COLO668 (cell line): ENCODE measurements at regions not wholly inside any gene's neighbourhood (a gene's known extent, or its start where the extent isn't known, plus 50 kb on each side); places are given as distances from the start of the nearest gene placed in this dataset.

Experiments used
- DNase-seq: peaks from one replicate; lab custom pipeline; 2025; ENCODE audit not compliant: unreplicated experiment; lab: John Stamatoyannopoulos, UW

- DNase-seq: no peak
Measured at GRCh38 chr2:81206216-81206615, 901.7 kb upstream of the LRRTM1 start.

- no peak for DNase-seq
Measured at GRCh38 chr2:81196933-81197628, 892.5 kb upstream of the LRRTM1 start.

- no peak for DNase-seq
Measured at GRCh38 chr2:81196383-81196851, 891.9 kb upstream of the LRRTM1 start.

- no peak for DNase-seq
Measured at GRCh38 chr2:81195774-81196382, 891.3 kb upstream of the LRRTM1 start.

GRCh38 chr2:81195017-81195773, 890.6 kb upstream of the LRRTM1 start:
- DNase-seq: no peak

GRCh38 chr2:81194581-81194980, 890.0 kb upstream of the LRRTM1 start:
- DNase-seq: no peak

GRCh38 chr2:81194176-81194575, 889.6 kb upstream of the LRRTM1 start:
- no peak for DNase-seq

- no peak for DNase-seq
Measured at GRCh38 chr2:81181845-81182244, 877.3 kb upstream of the LRRTM1 start.

- DNase-seq: no peak
Measured at GRCh38 chr2:81171447-81171846, 866.9 kb upstream of the LRRTM1 start.

GRCh38 chr2:81163583-81163982, 859.0 kb upstream of the LRRTM1 start:
- DNase-seq: no peak

GRCh38 chr2:81158505-81158904, 854.0 kb upstream of the LRRTM1 start:
- no peak for DNase-seq

- no peak for DNase-seq
Measured at GRCh38 chr2:81148323-81148722, 843.8 kb upstream of the LRRTM1 start.

- no peak for DNase-seq
Measured at GRCh38 chr2:81136296-81136695, 831.7 kb upstream of the LRRTM1 start.

- DNase-seq: no peak
Measured at GRCh38 chr2:81097361-81097760, 792.8 kb upstream of the LRRTM1 start.

GRCh38 chr2:81093031-81093430, 788.5 kb upstream of the LRRTM1 start:
- no peak for DNase-seq

GRCh38 chr2:81087646-81088045, 783.1 kb upstream of the LRRTM1 start:
- DNase-seq: no peak

GRCh38 chr2:81084101-81084500, 779.5 kb upstream of the LRRTM1 start:
- no peak for DNase-seq

GRCh38 chr2:81078631-81079030, 774.1 kb upstream of the LRRTM1 start:
- no peak for DNase-seq

GRCh38 chr2:81078102-81078501, 773.5 kb upstream of the LRRTM1 start:
- DNase-seq: no peak

- no peak for DNase-seq
Measured at GRCh38 chr2:81077396-81077795, 772.8 kb upstream of the LRRTM1 start.

GRCh38 chr2:81073412-81073811, 768.9 kb upstream of the LRRTM1 start:
- no peak for DNase-seq

GRCh38 chr2:81068144-81068543, 763.6 kb upstream of the LRRTM1 start:
- no peak for DNase-seq
